H9 (cell line): ENCODE measurements at regions not wholly inside any gene's neighbourhood (a gene's known extent, or its start where the extent isn't known, plus 50 kb on each side); places are given as distances from the start of the nearest gene placed in this dataset.

Source experiments
- DNase-seq: peaks from one replicate; pipeline ENCODE4 v3.0.0-alpha.2; 2017
- H2AFZ ChIP-seq: one replicate; pipeline ENCODE4 v1.6.1; 2013; ENCODE audit warnings: mild to moderate bottlenecking, low read length, control low read depth, moderate library complexity
- H2AK5ac ChIP-seq: 2 replicates; pipeline ENCODE4 v1.6.1; 2013; ENCODE audit warnings: low read length, control low read depth, mixed read lengths; ENCODE audit not compliant: insufficient read length
- H2BK120ac ChIP-seq: one replicate; pipeline ENCODE4 v1.6.1; 2013; ENCODE audit warnings: low read depth, mild to moderate bottlenecking, low read length, control low read depth, inconsistent platforms; ENCODE audit not compliant: poor library complexity, severe bottlenecking
- H2BK12ac ChIP-seq: 2 replicates; pipeline ENCODE4 v1.6.1; 2013; ENCODE audit warnings: low read length, control low read depth, mixed read lengths, low read depth; ENCODE audit not compliant: insufficient read length
- H2BK15ac ChIP-seq: 2 replicates; pipeline ENCODE4 v1.6.1; 2013; ENCODE audit warnings: low read depth, low read length, control low read depth
- H2BK20ac ChIP-seq: one replicate; pipeline ENCODE4 v1.6.1; 2013; ENCODE audit warnings: low read depth, mild to moderate bottlenecking, low read length, control low read depth, inconsistent platforms; ENCODE audit not compliant: poor library complexity, severe bottlenecking
- H2BK5ac ChIP-seq: 2 replicates; pipeline ENCODE4 v1.6.1; 2013; ENCODE audit warnings: low read length, control low read depth, mixed read lengths; ENCODE audit not compliant: insufficient read length
- H3K14ac ChIP-seq: 2 replicates; pipeline ENCODE4 v1.6.1; 2013; ENCODE audit warnings: low read length, control low read depth; ENCODE audit not compliant: insufficient read depth
- H3K18ac ChIP-seq: 2 replicates; pipeline ENCODE4 v1.6.1; 2013; ENCODE audit warnings: low read depth, mild to moderate bottlenecking, mixed read lengths, low read length, control low read depth; ENCODE audit not compliant: insufficient read length
- H3K23ac ChIP-seq: 2 replicates; pipeline ENCODE4 v1.6.1; 2013; ENCODE audit warnings: low read length, control low read depth, mixed read lengths, low read depth; ENCODE audit not compliant: insufficient read length
- H3K23me2 ChIP-seq: 2 replicates; pipeline ENCODE4 v1.6.1; 2013; ENCODE audit warnings: low read depth, mild to moderate bottlenecking, mixed read lengths, low read length, control low read depth; ENCODE audit not compliant: insufficient read length, poor library complexity, severe bottlenecking
- H3K27ac ChIP-seq: 2 replicates; pipeline ENCODE4 v1.5.1; 2013; ENCODE audit warnings: low read length, control low read depth, mixed read lengths, low read depth; ENCODE audit not compliant: insufficient read length
- H3K27me3 ChIP-seq: 2 replicates; pipeline ENCODE4 v1.6.1; 2013; ENCODE audit warnings: low read length, control low read depth, inconsistent platforms; ENCODE audit not compliant: insufficient read depth
- H3K4ac ChIP-seq: 2 replicates; pipeline ENCODE4 v1.6.1; 2013; ENCODE audit warnings: low read depth, mild to moderate bottlenecking, control low read depth, inconsistent platforms, low read length, moderate library complexity
- H3K4me1 ChIP-seq: 2 replicates; pipeline ENCODE4 v1.6.1; 2013; ENCODE audit warnings: low read length, control low read depth, inconsistent platforms; ENCODE audit not compliant: insufficient read depth
- H3K4me2 ChIP-seq: 2 replicates; pipeline ENCODE4 v1.6.1; 2013; ENCODE audit warnings: low read length, control low read depth, mixed read lengths; ENCODE audit not compliant: insufficient read length, insufficient read depth
- H3K56ac ChIP-seq: 2 replicates; pipeline ENCODE4 v1.6.1; 2013; ENCODE audit warnings: low read depth, mild to moderate bottlenecking, mixed read lengths, low read length, control low read depth; ENCODE audit not compliant: insufficient read length
- H3K79me1 ChIP-seq: 2 replicates; pipeline ENCODE4 v1.6.1; 2013; ENCODE audit warnings: low read depth, mild to moderate bottlenecking, moderate library complexity, low read length, control low read depth, inconsistent platforms; ENCODE audit not compliant: insufficient read depth, poor library complexity, severe bottlenecking
- H3K79me2 ChIP-seq: 2 replicates; pipeline ENCODE4 v1.6.1; 2013; ENCODE audit warnings: low read length, control low read depth, inconsistent platforms; ENCODE audit not compliant: insufficient read depth
- H3K9ac ChIP-seq: 2 replicates; pipeline ENCODE4 v1.6.1; 2013; ENCODE audit warnings: low read length, control low read depth, mixed read lengths; ENCODE audit not compliant: insufficient read length; ENCODE audit errors: extremely low read depth
- H3K9me3 ChIP-seq: one replicate; pipeline ENCODE4 v1.6.1; 2013; ENCODE audit warnings: low read depth, low read length, inconsistent platforms; ENCODE audit not compliant: control insufficient read depth
- H3T11ph ChIP-seq: one replicate; pipeline ENCODE4 v1.6.1; 2013; ENCODE audit warnings: mild to moderate bottlenecking, low read length, control low read depth, inconsistent platforms
- H4K20me1 ChIP-seq: one replicate; pipeline ENCODE4 v1.6.1; 2013; ENCODE audit not compliant: control insufficient read depth, insufficient read length, insufficient read depth
- H4K5ac ChIP-seq: 2 replicates; pipeline ENCODE4 v1.6.1; 2013; ENCODE audit warnings: low read depth, mild to moderate bottlenecking, mixed read lengths, low read length, control low read depth; ENCODE audit not compliant: insufficient read length
- H4K8ac ChIP-seq: replicated peaks from 2 replicates; pipeline ENCODE4 v1.6.1; 2013; ENCODE audit warnings: low read length, control low read depth, mixed read lengths, low read depth; ENCODE audit not compliant: insufficient read length
- H4K91ac ChIP-seq: 2 replicates; pipeline ENCODE4 v1.6.1; 2013; ENCODE audit warnings: low read depth, mild to moderate bottlenecking, moderate library complexity, mixed read lengths, low read length, control low read depth; ENCODE audit not compliant: insufficient read length
- H3K27ac Mint-ChIP-seq, 3 experiments: 2 replicates in 2 of 3; 3 replicates in 1 of 3; pipeline ENCODE4 v1.8.0; 2020 to 2021; ENCODE audit warnings: mixed read lengths in 3 of 3, mild to moderate bottlenecking in 1 of 3, moderate library complexity in 1 of 3
- H3K27me3 Mint-ChIP-seq: 2 replicates; pipeline ENCODE4 v1.8.0; 2021; ENCODE audit warnings: low read depth, mild to moderate bottlenecking, moderate library complexity, mixed read lengths
- H3K36me3 Mint-ChIP-seq, 3 experiments: 2 replicates in 2 of 3; 3 replicates in 1 of 3; pipeline ENCODE4 v1.8.0; 2020 to 2021; ENCODE audit warnings: low read depth in 3 of 3, mixed read lengths in 3 of 3; ENCODE audit not compliant: insufficient read depth in 1 of 3
- H3K4me1 Mint-ChIP-seq, 2 experiments: 2 replicates each; pipeline ENCODE4 v1.8.0; 2020; ENCODE audit warnings: mixed read lengths in 2 of 2
- H3K4me3 Mint-ChIP-seq, 2 experiments: 2 replicates in 1 of 2; 3 replicates in 1 of 2; pipeline ENCODE4 v1.8.0; 2020 to 2021; ENCODE audit warnings: mild to moderate bottlenecking in 2 of 2, mixed read lengths in 2 of 2, moderate library complexity in 1 of 2
- H3K9me3 Mint-ChIP-seq, 2 experiments: 2 replicates in 1 of 2; 3 replicates in 1 of 2; pipeline ENCODE4 v1.8.0; 2020; ENCODE audit warnings: mild to moderate bottlenecking in 2 of 2, mixed read lengths in 2 of 2, moderate library complexity in 1 of 2
- WGBS: extraction: QIAGEN DNeasy Blood & Tissue Kit; methylation state at CpG from one replicate; pipeline ENCODE4 v1.1.7; 2013; ENCODE audit warnings: missing lambda C conversion rate, low lambda C conversion rate, mixed read lengths; ENCODE audit not compliant: insufficient read length; ENCODE audit errors: extremely low coverage; 5-methylcytosine and 5-hydroxymethylcytosine counted together
- TF ChIP-seq, protein P1 (sequence below): fragments of 200-600 bp; sonication (generic); conservative IDR thresholded peaks from 3 replicates; pipeline ENCODE4 v1.8.0; 2021; ENCODE audit warnings: antibody characterized with exemption, mild to moderate bottlenecking

GRCh38 chr5:2143088-2143487 is 260.4 kb upstream of the IRX4 start:
- H3K4me1 Mint-ChIP-seq, result peaks cover 0 to 2% of the 10 kb centered on the region in 2 experiments; a peak in 1 of 4 replicates
- no peak overlapping the region for H3K27ac Mint-ChIP-seq
- no peak overlapping the region for H4K91ac ChIP-seq
- no peaks in the 10 kb centered on the region for H3K27me3 ChIP-seq
- no peaks in the 10 kb centered on the region for H3K79me1 ChIP-seq
- no peak overlapping the region for H4K5ac ChIP-seq
- H3K4ac ChIP-seq, result no peak overlapping the region
- no peak overlapping the region for H2BK12ac ChIP-seq
- H3K4me3 Mint-ChIP-seq, result no peak overlapping the region
- no peaks in the 10 kb centered on the region for H4K20me1 ChIP-seq
- no peak overlapping the region for H2BK20ac ChIP-seq
- no peak overlapping the region for H3K9ac ChIP-seq
- no peak overlapping the region for H4K8ac ChIP-seq
- H3K4me2 ChIP-seq, result no peak overlapping the region
- H2BK15ac ChIP-seq, result no peak overlapping the region
- H2BK120ac ChIP-seq, result no peak overlapping the region
- H3K9me3 ChIP-seq, result no peaks in the 10 kb centered on the region
- no peak overlapping the region for H2BK5ac ChIP-seq
- H3K23ac ChIP-seq, result no peak overlapping the region
- peaks cover 1% of the 10 kb centered on the region; the same call in 1 of the 2 replicates for H3K27me3 Mint-ChIP-seq
- no CpG with 5 or more reads among the region's 11 CpGs for WGBS
- H3K14ac ChIP-seq, result no peak overlapping the region
- H3K4me1 ChIP-seq, result no peaks in the 10 kb centered on the region
- H2AK5ac ChIP-seq, result no peak overlapping the region
- H3K36me3 Mint-ChIP-seq, result peaks cover 0 to 2% (median 0%) of the 10 kb centered on the region in 3 experiments; a peak in 1 of 7 replicates
- TF ChIP-seq, protein P1, sequence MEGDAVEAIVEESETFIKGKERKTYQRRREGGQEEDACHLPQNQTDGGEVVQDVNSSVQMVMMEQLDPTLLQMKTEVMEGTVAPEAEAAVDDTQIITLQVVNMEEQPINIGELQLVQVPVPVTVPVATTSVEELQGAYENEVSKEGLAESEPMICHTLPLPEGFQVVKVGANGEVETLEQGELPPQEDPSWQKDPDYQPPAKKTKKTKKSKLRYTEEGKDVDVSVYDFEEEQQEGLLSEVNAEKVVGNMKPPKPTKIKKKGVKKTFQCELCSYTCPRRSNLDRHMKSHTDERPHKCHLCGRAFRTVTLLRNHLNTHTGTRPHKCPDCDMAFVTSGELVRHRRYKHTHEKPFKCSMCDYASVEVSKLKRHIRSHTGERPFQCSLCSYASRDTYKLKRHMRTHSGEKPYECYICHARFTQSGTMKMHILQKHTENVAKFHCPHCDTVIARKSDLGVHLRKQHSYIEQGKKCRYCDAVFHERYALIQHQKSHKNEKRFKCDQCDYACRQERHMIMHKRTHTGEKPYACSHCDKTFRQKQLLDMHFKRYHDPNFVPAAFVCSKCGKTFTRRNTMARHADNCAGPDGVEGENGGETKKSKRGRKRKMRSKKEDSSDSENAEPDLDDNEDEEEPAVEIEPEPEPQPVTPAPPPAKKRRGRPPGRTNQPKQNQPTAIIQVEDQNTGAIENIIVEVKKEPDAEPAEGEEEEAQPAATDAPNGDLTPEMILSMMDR, result no peak
- no peak overlapping the region for H3K56ac ChIP-seq
- H3K18ac ChIP-seq, result no peak overlapping the region
- H3K79me2 ChIP-seq, result no peaks in the 10 kb centered on the region
- no peak overlapping the region for H3K27ac ChIP-seq
- peaks cover 2 to 7% of the 10 kb centered on the region in 2 experiments; a peak in 2 of 5 replicates for H3K9me3 Mint-ChIP-seq
- no peak overlapping the region for H2AFZ ChIP-seq
- H3T11ph ChIP-seq, result no peak overlapping the region
- DNase-seq, result peak; percentile 14
- peaks cover 2% of the 10 kb centered on the region for H3K23me2 ChIP-seq
